Activated T-helper 9 cell treated with anti-CD3 and anti-CD28 coated beads, Interleukin-2, amount 50 U/mL, for 16 hours (primary cell): ENCODE measurements at regions not wholly inside any gene's neighbourhood (a gene's known extent, or its start where the extent isn't known, plus 50 kb on each side); places are given as distances from the start of the nearest gene placed in this dataset.

ENCODE experiments used
- DNase-seq: peaks from one replicate; pipeline ENCODE4 v3.0.0-alpha.2; 2020; ENCODE audit warnings: low read depth

- no peak for DNase-seq
Observed at GRCh38 chr3:103365467-103365866, 930.7 kb downstream of the ZPLD1 start.

DNA sequence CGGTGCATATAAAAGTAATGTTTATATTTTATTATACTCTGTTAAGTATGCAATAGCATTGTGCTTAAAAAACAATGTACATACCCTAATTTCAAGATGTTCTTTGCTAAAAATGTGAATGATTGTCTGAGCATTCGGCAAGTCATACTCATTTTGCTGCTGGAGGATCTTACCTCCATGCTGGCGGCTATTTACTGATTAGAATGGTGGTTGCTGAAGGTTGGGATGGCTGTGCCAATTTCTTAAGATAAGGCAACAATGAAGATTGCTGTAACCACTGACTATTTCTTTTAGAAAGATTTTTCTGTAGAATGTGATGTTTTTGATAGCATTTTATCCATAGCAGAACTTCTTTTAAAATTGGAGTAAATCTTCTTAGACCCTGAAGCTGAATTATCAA lies 932.7 kb downstream of the ZPLD1 start:
- DNase-seq: no peak

DNA sequence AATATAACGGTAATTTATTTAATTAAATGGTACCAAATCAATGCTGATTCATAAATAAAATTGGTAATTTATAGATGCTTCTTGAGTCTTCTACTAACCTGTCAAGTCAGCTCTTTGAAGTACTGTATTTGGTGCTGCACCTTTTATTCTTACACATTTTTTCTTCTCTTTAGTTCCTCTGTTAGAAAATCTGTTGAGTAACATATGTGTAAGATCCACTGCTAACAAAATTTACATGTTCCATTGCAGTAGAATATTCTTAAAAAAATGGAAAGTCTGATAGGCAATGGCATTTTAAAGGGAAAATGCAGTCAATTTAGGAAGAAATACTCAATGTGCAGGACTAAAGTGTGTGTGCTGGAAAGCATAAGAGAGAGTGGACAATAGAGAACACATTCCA lies 936.6 kb downstream of the ZPLD1 start:
- DNase-seq: no peak

DNA sequence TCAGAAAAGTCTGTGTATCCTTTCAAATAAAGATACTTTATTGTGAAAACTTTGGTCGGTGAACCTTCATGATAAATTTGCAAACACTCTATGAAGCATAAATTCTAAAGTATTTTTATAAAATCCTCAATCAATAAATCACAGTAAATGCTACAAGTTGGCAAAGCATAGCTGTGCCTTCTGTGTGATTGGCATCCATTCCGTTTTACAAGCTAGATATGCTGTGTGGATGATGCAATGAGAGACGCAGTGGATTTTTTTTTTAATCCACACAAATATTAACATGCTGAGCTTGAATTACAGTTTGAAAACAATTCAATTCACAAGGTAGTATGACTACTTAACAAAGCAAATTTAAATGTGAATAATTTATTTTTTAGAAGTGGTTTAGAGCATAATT lies 937.2 kb downstream of the ZPLD1 start:
- no peak for DNase-seq

DNA sequence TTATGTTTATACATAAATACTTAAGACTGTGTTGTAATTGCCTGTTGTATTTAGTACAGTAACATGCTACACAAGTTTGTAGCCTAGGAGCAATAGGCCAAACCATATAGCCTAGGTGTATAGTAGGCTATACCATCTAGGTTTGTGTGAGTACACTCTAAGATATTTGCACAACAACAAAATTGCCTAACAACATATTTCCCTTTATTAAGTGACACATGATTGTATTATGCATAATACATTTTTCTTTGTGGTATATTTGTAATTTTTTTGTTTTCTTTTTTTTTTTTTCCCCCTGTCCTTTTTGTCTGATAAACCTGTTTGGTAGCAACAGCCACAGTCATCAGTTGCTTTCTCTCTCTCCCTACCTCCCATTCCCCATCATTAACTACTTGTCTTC lies 945.6 kb downstream of the ZPLD1 start:
- no peak for DNase-seq

DNA sequence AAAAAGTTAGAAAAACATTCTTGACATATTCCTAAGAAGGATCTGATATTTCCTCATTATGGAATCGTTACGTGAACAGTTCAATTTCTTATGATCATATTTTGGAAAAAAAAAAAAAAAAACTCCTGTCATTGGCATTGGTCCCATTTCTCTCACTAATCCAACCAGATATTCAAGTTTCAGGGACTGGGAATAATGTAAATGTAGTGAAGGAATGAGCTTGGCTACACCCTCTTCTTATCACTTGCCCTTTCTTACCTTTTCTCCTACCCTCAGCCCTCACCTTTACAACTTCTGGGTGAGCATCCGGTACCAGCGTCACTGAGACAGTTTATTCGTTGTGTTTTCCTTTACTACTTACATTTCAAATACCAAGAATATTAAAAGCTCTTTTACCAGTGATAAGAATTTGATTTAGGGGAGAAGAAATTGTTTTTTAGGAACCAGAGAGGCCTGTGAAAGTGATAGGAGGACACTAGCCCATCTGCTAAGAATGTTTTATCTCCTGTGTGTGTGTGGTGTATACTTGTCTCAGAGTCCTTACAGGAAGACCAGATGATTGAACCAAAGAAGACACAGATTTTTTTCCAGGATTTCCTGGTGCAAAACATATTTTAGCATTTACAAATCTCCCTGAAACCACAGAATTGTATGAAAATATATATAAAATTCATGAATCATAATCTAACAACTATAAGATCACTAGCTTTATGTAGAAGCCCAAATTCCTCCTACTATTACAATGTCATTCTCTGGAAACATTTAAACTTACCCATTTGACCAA lies 946.7 kb downstream of the ZPLD1 start:
- no peak for DNase-seq

DNA sequence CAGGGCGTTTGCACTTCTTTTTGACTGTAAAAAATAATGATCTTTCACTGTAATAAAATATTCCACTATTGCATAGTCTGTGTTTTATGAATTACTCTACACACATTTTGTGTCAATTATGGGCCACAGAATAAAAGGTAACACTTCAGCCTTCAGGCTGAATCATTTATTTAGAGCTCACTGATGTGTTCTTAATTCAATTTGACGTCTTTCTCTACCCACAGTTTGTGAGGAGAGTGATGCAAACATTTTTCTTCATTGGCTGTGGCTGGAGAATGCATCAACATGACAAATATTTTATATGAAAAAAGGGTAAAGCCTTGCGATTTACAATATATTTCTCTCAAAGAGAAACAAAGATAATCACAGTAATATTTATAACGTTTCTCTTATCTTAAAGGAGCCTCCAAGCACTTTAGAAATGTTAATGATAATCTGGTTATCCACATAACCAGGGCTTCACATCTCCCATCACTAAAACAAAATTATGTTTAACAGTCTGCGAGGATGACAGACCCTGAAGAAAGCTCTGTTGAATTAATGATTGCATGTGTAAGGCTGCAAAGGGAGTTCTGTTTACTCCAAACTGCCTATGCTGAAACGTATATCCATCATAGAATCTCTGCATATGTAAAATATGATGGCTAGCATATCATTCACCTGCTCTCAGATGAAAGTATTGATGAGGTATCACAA lies 951.3 kb downstream of the ZPLD1 start:
- no peak for DNase-seq

DNA sequence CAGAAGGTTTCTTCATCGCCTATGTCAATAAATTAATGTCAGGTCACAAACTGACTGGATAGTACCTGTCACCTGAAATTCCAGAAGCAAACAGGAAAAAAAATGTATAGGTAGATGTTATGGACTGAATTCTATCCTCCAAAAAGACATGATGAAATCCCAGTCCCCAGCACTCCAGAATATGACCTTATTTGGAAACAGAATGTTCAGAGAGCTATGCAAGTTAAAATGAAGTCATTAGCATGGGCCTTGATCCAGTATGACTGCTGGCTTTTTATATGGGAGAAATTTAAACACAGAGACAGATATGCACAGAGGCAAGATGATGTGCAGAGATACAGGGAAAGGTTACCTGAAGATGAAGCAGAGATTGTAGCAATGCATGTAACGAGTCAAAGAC lies 953.4 kb downstream of the ZPLD1 start:
- no peak for DNase-seq

GRCh38 chr3:103389356-103389755 lies 954.5 kb downstream of the ZPLD1 start:
- no peak for DNase-seq

DNA sequence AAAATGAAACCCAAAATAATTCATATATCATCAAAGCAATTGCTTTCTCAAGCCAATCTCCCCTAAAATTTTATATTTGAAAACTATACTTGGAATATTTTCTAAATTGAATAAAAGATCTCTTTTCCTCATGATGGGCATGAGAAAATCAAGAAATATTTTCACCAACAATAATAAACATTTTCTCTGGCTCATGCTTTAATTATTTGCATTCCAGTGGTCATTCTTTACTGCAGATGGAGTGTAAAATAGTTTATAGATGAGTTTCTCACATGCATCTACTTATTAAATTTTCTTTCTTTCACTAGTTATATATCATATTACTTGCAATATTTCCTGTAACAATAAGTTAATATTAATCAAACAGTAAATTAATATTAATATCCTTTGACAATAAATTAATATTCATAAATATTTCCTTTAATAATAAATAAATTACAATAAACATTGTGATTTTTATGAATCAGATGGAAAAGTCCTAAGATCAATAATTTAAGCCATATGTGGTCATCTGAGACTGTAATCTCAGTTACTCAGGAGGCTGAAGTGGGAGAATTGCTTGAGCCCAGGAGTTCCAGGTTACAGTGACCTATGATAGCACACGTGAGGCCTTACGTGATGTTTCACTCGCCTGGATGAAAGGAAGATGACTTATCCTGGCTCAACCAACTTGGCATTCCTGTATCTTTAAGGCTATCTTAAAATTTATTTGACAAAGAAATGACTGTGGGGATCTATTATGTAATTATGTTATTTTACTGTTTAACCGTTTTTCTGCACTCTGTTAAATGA lies 958.8 kb downstream of the ZPLD1 start:
- no peak for DNase-seq

GRCh38 chr3:103403191-103403590 lies 968.4 kb downstream of the ZPLD1 start:
- no peak for DNase-seq

DNA sequence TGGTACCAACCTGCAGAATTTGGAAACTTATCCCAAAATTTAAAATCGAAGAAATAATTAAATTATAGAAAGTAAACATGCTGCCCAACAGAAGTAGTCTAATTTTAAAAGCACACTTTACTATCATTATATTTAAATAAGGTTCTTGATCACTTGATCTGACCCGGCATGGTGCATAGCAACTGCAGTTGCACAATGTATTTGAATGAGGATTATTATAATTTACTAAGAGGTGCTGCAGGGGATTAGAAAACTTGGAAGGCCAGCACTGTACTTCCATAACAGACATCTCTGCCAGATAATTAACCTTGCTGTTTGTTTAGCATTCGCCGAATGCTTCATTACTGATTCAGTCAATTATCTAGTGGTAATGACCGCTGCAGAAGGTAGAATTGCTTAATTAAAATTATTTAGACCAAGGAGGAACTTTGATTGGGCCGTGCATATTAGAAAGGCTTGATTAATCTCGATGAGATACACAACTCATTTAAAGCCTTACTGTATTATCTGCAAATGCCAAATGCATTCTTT lies 971.6 kb downstream of the ZPLD1 start:
- DNase-seq: no peak

DNA sequence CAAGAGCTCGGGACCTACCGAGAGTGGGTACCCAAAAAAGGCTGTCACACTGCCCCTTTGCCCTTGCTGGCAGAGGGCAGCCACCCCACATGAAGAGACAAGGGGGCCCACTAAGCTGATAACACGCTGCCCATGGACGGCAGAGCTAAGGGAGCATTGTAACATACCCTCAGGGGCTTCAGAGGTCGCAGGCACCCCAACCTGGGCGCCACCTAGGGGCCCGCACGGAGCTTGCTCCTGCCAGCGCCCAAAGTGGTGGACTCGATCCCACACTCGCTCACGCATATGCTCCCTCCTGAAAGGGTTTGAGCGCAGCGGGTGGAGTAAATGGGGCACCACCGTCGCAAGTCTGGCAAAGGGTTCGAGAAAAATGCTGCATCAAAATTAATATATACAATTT lies 975.4 kb downstream of the ZPLD1 start:
- DNase-seq: no peak

- no peak for DNase-seq
Observed at GRCh38 chr3:103421460-103421859, 986.6 kb downstream of the ZPLD1 start.

DNA sequence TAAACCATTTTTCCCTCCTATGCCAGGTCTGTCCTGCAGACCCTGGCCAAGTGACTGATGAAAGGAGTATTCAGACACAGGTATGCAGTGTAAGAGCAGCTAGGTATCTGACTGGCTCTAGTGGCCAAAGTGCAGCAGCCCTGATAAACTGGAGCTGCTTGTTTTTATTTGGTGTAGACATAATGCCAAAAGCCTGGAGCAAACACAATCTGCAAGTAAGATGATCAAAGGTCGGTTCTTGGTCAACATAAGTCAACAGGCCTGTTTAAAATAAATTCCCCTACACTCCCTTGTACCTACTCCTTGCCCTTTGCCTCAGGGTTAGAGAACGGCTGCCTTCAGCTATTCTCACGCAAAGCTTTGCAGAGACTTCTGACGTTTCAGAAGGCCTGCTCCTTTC lies 1003.1 kb downstream of the ZPLD1 start:
- no peak for DNase-seq

GRCh38 chr3:103440539-103441203 lies 1005.9 kb downstream of the ZPLD1 start:
- no peak for DNase-seq

DNA sequence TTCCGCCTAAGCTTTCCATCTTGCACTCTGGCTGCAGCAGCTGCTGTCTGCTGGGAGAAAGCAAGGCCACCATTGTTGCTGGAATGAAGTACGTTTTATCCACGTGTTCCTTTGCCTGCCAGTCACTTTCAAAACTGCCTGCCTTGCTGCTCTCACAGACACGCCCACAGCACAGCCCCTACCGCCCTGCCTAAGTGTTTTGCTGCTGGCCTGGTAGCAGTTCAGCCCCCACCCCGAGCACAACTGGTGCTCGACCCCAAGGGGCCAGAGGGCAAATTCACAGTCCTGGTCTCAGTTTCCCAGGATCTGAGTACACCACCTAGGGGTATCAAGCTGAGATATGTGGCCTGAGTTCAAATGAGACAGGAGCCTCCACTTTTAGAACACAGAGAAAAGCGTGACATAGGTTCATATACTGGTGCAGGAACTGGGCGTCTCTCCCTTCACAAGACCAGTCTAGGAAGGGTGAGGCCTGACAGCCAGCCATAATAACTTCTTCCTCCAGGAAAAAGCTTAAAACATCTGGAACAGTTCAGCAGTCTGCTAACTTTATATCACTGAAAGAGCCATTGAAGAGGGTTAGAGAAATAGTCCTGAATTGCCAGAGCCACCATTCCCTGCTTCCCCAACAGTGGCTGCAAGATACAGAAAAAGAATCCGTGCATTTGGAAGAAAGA lies 1012.3 kb downstream of the ZPLD1 start:
- no peak for DNase-seq

DNA sequence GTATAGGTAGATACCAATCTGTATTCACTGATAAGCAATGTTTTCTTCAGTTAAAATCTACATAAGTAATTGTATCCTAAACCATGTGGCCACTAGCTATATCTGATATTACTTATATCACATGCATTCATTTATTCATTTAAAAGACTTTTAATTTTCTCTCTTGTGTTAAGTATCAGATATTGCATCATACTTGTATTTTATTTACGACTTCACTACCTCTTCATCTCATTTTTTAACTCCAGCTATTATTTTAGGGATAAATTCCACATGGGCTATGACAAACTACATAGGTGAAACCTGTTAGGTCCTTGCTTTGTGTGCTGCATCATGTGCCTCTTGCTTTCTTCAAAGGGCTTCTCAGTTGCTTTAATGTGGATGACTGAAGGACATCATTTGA lies 1018.3 kb downstream of the ZPLD1 start:
- no peak for DNase-seq

DNA sequence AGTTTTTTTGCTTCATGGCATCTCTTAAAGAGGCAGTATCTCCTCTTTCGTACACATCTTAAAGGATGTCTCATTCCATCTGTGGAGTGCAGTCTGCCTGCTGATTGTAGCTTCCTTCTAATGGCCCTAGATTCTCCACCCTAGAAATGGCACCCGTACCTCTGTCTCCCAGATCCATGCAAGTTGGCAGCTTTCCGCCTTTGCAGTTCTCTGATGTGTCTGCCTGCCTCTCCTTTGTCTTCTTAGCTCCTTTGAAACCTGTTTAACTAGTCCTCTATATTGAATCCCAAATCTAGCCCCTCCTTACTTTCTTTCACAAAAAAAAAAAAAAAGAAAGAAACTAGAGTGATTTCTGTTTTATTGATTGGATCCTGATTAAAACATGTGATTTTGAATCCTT lies 1025.0 kb downstream of the ZPLD1 start:
- no peak for DNase-seq

GRCh38 chr3:103470498-103470897 lies 1035.7 kb downstream of the ZPLD1 start:
- DNase-seq: no peak

DNA sequence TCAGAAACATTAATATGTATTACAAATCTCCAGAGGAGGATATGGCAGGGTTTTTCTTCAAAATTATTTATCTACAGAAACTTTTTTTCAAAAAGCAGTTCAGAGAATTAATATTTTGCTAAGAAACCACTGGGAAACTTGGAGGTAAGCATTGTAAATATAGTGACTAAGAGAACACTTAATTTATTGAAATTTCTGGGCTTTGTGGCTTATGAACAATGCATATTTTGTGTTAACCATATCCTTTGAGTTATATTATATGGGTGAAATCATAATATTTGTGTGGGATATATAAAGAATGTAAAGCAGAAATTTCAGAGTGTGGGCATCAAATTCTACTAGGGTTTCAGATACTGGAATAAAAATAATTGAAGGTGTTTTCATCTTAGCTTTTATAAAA lies 1059.2 kb downstream of the ZPLD1 start:
- DNase-seq: no peak

GRCh38 chr3:103494512-103494911 lies 1059.7 kb downstream of the ZPLD1 start:
- DNase-seq: no peak
